Smooth muscle cell of the brain vasculature (primary cell): ENCODE measurements at regions not wholly inside any gene's neighbourhood (a gene's known extent, or its start where the extent isn't known, plus 50 kb on each side); places are given as distances from the start of the nearest gene placed in this dataset.

Source experiments
- DNase-seq: peaks from one replicate; pipeline ENCODE4 v3.0.0-alpha.2; 2012; ENCODE audit warnings: low read depth, low spot score

DNA sequence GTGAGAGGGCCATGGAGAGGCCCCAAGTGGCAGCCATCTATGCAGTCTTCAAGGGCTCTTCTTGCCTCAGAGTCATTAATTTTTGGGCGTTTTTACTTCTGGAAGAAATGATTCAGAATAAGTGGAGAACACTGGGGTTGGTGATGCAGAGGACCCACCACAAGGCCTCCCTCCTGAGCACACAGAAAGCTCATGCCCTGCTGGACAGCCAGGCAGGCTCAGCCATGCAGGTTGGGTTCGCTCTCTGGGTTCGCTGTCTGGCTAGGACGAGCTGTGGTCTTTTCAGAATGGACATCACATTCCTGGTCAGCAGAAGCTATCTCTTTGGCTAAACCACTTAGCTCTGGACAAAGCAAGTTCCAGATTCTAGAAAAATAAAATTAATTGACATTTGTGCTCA lies 480.8 kb downstream of the RPS24 start:
- no peak for DNase-seq

DNA sequence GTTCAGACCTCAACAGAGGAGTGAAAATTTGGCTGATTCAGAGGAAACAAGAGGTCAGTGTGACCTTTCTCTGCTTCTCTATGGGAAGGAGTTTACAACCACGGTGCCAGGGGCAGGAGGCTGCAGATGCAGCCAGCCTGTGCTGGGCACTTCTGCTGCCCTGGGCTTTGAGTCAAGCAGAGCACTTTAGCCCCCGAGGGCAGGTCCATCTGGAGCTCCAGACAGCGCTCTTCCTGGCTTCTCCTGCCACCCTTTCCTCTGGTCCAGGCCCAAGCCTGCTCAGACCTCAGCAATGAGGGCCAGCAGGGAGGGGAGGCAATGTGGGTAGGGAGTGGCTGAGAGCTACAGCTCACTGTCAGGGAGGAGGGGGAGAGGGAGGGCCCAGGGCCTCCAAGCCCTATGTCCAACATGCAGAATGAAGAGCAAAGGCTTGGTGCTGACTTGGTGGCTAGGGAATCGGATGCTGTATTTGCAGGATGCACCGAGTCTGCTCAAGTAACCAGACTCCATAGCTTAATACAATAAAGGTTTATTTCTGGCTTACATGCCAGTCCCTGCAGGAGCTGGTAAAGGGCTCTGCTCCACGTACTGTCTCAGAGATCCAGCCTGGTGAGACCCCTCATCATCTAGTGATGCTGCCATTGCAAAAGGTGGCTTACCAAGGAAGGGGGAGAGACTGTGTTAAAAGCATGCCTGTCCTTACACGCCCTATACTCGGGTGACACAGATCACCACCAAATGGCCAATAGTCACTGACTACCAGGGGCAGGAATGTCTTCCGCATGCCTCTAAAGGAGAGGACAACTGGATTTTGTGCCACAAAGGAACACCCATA lies 481.6 kb downstream of the RPS24 start:
- DNase-seq = no peak

DNA sequence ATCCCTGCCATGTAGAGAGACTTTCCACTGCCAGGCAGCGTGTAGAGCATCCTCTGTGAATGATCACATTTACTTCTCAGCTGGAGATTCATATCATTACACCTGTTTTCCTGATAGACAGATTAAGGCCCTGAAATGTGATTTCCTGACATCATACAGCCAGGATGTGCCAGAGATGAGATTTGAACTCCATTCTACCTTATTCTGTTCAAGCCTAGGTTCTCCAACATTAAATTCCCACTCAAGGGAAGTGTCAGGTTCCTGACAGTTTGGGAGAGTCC lies 482.1 kb downstream of the RPS24 start:
- DNase-seq = no peak

DNA sequence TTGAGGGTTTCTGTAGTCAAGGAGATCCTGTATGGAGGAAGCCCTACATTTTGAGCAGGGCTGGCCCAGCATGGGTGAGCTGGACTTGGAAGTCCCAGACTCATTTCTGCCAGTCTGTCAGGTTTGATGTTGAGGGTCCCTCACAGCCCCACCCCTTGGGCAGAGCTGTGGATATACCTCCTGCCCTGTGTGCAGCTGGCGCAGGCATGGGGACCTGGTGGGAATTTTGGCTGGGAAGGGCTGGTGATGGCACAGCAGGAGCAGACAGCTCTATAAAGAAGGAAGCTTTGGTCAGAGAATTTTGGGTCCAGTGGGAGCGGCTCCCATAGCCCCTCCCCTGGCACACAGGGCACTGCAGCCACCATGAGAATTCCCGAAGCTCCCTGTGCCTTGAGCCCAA lies 482.6 kb downstream of the RPS24 start:
- DNase-seq = no peak

DNA sequence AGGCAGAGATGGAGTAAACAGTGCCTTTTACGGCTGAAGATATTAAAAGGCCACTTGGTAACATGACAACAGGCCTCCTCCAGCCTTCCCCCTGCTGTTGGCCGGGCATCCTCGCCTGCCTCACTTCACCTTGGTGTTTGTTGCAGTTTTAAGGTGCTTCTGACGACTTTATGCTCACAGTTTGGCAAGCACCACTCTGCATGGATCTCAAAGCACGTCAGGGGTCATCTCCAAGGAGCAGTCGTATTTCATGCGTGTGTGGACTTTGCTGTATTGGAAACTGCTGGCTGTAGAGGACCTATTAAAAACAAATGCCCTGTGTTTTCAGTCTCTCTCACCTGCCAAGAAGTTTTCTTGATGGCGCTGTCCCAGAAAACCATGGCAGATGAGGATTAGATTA lies 483.1 kb downstream of the RPS24 start:
- no peak for DNase-seq

DNA sequence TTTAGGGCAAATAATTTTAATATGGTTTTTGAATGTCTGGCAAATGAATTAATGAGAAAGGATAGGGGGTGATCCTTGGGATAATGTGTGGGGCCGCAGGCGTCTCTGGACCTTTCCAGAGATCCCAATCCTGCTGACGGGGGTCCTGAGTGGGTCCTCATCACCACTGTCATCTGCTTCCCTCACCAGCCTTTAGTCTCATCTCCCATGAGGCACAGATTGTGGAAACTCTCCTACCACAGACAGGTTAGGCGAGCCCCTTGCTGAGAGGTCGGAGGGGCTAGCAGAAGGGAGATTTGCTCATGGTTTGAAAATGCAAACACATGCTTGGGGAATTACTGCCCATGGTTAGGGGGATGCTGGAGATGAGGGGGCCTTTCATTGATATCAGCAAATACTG lies 484.6 kb downstream of the RPS24 start:
- no peak for DNase-seq

DNA sequence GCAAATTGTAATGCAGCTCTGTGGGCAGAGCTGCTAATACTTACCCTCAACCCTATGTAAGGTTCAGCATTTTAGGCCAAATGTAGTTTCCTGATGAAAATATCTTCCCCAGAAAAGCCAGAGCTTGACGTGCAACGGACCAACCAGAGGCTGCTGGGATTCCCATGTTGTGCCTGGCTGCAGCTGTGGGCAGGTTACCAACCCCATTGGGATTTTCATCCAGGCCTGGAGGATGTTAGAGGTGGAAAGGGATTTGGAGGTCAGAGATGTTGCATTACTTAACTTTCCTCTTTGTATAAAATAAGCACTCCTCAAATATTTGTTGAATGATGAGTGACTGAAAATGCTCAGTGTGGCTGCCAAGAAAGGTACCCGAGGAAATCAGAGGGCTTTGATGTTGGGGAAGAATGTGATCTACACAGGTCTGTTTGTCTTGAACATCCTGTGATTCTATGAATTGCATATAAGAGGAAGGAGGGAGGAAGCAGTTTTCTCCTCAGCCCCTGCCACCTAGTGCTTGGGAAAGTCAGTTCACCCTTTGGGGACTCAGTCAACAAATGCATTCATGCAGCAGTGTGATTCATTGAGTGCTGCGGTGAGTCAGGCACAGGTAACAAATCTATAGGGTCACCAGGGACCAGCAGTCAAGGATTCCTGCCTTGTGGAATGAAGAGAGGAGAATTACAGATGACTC lies 487.2 kb downstream of the RPS24 start:
- DNase-seq = no peak

DNA sequence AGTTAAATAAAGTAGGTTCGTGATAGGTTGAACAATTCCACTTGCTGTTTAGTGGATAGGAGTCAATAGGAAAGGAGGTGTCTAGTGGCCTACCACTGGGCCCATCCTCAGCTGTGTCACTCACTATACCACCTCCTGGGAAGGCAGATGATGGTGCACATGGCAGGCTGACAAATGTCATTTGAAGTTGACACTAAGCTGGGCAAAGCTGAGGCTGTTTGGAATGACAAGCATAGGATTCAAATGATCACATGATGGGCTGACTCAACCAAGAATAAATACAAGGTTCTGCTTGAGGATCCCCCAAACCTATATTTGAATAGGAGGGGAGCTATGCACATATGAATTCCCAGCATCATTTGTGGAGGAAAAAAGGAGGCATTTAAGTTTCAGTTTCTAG lies 489.8 kb downstream of the RPS24 start:
- DNase-seq = no peak

DNA sequence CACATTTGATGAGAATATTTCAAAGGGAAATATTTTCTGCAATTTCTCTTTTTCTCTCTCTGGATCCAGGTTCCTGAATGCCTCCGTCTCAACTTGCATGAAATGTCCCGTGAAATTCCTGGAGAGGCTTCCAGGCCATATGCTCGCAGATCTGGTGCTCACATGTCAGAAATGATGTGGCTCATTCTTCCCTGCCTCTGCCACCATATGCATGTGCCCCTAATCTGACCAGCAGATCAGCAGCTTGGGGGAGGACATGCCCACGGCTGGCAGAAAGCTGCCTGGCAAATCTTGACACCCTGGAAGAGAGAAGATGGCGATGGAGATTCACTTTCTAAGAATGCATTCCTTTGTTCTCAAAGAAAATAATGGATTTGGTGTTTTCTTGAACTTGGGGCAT lies 490.7 kb downstream of the RPS24 start:
- DNase-seq = no peak

DNA sequence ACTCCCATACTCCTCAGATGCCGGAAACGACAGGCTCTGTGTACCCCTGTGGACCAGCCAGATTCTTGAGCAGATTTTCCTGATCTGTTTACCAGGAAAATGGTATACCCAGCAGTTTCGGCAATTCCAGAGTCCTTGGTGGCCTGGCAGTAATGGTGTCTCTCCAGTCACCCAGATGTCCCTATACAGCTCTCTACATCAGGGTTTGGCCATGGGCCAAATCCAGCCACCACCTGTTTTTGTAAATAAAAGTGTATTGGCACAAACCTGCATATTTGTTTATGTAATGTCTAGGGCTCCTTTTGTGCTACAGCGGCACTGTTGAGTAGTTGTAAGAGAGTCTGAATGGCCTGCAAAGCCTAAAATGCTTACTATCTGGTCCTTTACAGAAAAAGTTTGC lies 491.3 kb downstream of the RPS24 start:
- DNase-seq = no peak

DNA sequence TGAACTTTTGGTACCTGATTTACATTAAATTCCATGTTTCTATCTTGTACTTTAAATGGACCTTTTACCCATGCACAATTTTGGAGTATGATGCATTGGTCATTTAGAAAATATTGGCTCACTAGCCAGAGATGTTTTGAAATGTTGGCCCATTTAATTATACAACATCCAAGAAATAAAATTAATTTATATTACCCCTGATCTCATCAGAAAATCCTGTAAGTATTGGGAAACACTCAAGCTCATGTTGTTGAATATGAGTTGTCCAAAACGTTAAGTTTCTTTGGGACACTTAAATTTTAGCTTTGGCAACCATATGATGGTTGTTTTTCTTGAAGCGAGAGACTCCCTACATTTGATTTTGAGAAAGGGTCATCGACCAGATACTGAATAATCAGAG lies 492.7 kb downstream of the RPS24 start:
- DNase-seq = no peak

DNA sequence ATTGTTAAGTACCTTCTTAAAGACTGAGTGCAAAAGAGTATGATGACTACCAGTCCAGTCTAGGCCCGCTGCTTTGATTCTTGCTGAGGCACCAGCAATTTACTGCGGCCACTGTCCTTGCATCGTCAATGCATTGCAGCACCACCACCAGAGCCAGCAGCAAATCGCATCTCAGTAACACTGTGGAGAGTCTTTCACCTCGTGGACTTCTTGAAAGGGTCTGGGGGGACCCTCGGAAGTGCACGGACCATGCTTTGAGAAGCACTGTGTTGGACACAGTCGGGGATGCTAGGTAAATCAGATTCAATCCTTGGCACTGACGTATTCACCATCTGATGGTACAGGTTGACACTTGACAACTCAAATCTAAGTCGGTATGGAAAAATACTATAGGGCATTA lies 493.6 kb downstream of the RPS24 start:
- DNase-seq = no peak

DNA sequence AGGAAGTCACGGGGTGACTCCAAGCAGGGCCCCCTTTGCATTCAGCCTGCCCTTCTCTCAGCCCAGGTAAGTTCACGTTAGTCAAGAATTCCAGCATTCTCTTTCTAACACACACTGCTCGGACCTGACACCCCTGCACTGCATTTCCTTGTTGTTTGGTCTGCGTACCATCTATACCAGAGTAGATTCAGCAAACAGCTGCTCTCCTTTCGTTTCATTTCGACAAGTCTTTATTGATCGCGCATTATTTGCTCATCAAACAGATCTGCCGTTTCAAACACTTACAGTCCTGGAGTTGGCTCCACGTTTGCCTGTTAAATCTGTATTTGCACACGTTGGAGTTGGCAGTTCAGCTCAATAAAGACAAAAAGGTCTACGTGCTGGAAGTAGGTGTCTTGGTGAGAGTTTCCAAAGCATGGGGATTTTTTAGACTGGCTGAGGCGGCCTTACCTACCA lies 495.1 kb downstream of the RPS24 start:
- no peak for DNase-seq

DNA sequence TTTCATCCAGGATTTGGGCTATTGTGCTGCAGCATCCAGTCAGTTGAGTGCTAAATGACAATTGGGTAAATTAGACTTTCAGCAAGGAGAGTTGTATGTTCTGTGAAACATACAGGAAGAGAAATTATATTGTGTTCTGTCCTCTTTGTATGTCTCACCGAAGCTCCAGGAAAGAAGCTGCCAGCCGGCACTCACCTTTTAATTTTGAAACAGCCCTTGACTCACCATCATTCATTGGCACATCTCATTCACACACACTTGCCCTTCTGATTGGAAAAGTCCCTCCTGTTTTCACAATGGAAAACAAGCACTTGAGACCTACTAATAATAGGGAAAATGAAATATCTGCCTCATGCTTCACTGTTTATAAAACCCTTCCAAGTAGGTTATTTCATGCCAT lies 495.6 kb downstream of the RPS24 start:
- no peak for DNase-seq

DNA sequence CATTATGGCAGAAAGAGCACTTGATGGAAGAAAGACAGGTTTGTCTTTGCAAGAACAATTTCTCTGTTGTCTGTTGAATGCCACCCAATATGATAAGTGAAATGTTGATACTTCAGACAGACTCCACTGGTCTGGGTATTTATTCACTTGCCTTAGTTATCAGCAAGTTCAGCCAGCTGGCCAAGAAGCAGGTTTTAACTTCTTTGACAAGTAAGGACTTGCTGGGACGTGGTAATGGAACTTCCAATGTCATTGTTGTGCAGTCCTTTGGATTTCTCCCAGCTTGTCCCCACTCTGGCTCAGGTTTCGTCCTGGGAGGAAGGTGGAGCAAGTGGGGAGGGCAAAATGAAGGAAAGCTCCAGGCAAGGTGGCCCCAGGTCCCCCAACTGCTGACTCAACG lies 497.4 kb downstream of the RPS24 start:
- no peak for DNase-seq

DNA sequence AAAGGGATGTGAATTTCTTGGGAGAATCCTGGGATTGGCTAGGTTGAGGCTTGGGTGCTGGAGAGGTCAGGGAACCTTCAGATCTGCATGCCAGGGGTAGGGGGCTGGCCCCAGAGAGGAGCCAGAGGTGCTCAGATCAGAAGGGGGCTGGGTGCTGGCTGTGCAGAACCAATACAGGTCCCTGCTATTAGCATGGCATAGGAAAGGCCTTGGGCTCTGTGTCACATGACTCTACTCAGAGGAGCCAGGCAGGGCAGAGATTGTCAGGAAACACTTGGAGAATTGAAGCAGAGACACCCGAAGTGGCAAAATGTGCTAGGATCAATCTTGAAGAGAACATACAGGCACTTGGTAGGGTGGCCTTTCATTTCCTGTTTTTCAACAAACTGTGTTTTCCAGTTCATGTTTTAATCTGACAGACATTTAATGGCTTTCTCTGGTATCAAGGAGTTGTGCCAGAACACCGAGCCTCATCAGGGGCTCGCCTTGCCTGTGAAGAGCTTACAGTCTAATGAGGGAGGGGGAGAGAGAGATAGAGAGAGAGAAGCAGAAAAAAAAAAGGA lies 498.9 kb downstream of the RPS24 start:
- no peak for DNase-seq

DNA sequence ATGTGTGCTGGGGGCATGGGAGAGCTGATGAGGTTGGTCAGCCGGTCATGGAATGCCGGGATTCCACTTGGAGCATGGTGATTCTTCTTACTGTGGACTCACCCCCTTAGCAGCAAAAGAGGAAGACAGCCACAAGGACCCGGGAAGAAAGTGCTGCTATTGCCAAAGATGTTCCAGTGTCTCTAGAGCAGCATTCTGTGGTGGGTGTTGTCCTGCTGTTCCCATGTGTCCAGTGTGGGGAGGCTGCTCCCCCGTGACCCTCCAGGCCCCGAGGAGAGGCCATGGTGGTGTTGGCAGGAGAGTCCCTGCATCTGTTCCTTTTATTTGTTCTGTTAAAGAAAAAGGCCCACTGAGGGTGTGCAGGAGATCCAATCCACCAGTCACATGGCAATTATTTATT lies 499.4 kb downstream of the RPS24 start:
- no peak for DNase-seq

DNA sequence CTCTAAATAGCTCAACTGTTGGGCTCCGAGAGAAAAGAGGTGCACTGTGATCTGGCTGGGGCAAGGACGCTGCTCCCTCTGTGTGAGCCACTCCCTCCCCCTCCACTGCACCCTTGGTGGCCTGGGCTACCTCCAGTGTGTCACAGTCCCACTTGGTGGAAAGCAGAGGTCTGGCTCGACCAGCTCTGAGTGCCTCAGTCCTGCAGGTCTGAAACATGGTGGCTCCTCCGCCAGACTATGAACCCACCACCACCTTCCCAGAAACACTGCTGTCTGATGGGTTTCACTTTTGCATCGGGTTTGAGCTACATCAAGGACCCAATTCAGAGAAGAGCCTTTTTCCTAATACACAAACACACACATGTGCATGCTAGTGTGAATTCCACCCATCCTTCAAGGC lies 500.1 kb downstream of the RPS24 start:
- DNase-seq = no peak

DNA sequence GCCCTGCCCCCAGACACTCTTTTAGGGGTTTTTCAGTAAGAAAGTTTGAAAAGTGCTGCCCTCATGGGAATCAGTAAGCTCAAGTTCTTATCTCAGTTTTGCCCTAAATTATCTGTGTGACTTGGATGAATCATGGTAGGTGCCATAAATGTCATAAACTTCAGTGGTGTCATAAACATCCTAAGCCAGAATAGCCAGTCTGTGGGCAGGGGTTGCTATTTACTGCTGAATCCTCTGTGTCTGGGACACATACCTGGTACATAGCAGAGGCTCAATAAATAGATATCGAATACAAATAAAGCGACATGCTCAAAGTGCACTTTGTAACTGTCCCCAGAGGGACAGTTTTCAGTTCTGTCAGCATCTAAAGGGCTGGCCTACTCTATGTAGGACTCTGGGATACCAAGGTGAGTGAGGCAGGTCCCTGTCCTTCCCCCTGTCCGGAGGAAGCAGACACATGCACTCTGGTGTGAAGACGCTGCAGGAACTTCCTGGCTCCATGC lies 502.1 kb downstream of the RPS24 start:
- DNase-seq = no peak

DNA sequence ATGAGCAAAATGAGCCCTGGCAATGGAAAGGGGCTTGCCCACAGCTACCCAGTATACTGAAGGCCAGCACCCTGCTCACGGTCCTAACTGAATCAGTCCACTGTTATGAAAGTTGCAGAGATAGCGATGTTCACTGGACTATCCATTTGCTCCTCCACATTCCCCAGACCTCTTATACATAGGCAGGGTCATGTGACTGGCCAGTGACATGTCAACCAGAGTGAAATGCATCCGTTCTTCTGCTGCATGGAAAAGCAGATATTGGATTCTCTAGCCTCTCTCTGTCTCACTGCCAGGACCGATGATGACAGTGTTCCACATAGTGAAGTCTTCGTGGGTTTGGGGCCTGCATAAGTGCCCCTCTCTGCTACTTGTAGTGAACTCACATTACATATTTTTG lies 503.4 kb downstream of the RPS24 start:
- no peak for DNase-seq

DNA sequence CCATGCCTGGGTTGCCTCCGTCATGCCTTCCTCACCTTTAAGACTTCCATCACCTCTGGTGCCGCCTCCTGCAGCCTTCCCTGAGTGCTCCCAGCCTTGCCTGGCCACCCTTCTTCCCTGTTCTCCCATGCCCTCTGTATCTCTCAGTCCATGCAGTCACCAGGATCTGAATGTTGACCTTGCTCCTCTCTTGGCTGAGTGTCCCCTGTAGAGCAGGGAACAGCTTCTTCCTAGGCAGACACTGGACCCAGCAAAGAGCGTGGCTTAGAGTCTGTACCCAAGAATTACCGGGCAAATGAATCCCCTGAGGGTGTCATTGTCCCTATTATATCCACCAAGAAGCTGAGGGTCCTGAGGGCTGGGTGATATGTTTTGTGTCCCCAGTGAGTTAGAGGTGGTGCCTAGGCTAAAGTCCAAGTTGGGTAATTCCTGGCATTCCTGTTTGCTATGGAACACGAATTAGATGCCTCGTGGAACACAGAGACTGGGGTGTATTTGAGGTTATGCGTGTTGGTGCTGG lies 505.6 kb downstream of the RPS24 start:
- no peak for DNase-seq

DNA sequence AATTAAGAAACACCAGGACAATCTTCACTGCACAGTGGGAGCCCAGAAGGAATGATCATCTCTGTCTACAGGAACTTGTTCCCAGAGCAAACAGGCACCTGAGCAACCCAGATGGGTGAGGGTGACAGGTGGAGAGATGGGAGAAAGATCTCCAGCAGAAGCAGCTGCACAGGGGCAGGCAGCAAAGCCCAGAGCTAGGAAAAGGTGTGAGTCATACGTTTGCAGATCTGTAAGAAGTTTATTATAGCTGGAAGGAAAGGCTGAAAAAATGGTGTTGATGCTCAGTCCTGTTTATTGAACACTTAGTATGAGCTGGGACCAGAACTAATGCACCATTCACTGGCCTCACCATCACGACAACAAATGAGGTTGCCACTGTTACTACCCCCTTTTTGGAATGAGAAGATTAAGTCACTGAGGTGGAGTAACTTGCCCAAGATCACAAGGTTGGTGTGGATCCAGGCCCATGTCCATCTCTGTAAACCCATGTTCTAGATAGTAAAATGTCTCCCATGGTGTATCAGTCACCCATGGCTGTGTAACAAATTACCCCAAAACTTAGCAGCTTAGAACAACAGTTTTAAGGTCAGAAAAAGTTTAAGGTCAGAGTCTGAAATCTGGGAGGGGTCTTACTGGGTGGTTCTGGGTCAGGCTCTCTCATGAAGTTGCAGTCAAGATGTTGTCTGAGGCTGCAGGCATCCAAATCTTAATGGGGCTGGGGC lies 506.9 kb downstream of the RPS24 start:
- no peak for DNase-seq
